ENCODE measurements at regions not wholly inside any gene's neighbourhood (a gene's known extent, or its start where the extent isn't known, plus 50 kb on each side); places are given as distances from the start of the nearest gene placed in this dataset.

DNA sequence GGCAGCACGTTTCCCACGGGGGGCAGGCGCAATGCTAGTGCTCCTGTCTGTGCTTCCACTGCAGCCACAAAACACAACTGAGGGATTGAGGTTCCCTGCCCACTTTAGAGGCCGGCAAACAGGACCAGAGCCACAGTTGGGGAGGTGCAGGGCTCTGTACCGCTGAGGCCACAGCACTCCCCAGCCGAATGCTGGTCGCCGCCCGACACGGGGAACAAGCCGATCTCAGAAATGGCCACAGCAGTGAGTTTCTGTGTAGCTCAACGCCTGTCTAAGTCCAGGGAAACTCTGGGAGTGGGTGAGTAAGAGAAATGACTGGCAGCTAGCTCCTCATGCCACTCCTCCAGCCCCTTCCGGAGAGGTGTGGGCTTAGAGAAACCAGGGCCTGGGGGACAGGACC is 194.0 kb upstream of the VWC2 start:
- H3K4me3 Mint-ChIP-seq, result no peak overlapping the region
- peak; percentile 26 for ATAC-seq
- no peaks in the 10 kb centered on the region; the same call in 1 of the 2 replicates for H3K4me1 ChIP-seq (ENCODE audit: insufficient read depth)
- H2AFZ ChIP-seq, result peak overlapping the region; percentile 87
- no peaks in the 10 kb centered on the region for H3F3A ChIP-seq (replicated peaks; ENCODE audit: low read depth)
- no peaks in the 10 kb centered on the region for H3K79me2 ChIP-seq (replicated peaks; ENCODE audit: insufficient read depth)
- no peaks in the 10 kb centered on the region for H3K27me3 ChIP-seq (ENCODE audit: insufficient read depth)
- H3K27ac ChIP-seq (ENCODE audit: low read depth), result no peak overlapping the region
- no peaks in the 10 kb centered on the region for H4K20me1 ChIP-seq (replicated peaks; ENCODE audit: insufficient read depth)
- no peaks in the 10 kb centered on the region; the same call in 2 of the 3 replicates for H3K4me1 Mint-ChIP-seq
- no peaks in the 10 kb centered on the region for H3K27me3 Mint-ChIP-seq (ENCODE audit: insufficient read depth, low read depth, poor library complexity)
- no peak for DNase-seq (ENCODE audit: low spot score)
- H3K4me2 ChIP-seq, result no peak overlapping the region
- H3K27ac Mint-ChIP-seq, result no peak overlapping the region
- no peak for TF ChIP-seq NANOG (IDR thresholded peaks at IDR 0.05; ENCODE audit: borderline replicate concordance)
- no peak for TF ChIP-seq ZNF331 (CRISPR knock-in tag; IDR thresholded peaks at IDR 0.05; ENCODE audit: low read depth)
- TF ChIP-seq POLR2AphosphoS5 (IDR thresholded peaks at IDR 0.05; ENCODE audit: low read depth), result no peak
- TF ChIP-seq, protein P1, sequence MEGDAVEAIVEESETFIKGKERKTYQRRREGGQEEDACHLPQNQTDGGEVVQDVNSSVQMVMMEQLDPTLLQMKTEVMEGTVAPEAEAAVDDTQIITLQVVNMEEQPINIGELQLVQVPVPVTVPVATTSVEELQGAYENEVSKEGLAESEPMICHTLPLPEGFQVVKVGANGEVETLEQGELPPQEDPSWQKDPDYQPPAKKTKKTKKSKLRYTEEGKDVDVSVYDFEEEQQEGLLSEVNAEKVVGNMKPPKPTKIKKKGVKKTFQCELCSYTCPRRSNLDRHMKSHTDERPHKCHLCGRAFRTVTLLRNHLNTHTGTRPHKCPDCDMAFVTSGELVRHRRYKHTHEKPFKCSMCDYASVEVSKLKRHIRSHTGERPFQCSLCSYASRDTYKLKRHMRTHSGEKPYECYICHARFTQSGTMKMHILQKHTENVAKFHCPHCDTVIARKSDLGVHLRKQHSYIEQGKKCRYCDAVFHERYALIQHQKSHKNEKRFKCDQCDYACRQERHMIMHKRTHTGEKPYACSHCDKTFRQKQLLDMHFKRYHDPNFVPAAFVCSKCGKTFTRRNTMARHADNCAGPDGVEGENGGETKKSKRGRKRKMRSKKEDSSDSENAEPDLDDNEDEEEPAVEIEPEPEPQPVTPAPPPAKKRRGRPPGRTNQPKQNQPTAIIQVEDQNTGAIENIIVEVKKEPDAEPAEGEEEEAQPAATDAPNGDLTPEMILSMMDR (conservative IDR thresholded peaks at IDR 0.05; ENCODE audit: low read depth in 2 of 2), result no peak
- no peak for TF ChIP-seq EZH2 (IDR thresholded peaks at IDR 0.05; ENCODE audit: low read depth, unreplicated experiment)
- TF ChIP-seq ZNF114 (CRISPR knock-in tag; IDR thresholded peaks at IDR 0.05), result no peak
- TF ChIP-seq EZH2phosphoT487 (IDR thresholded peaks at IDR 0.05; ENCODE audit: unreplicated experiment), result no peak
- TF ChIP-seq JUNB (IDR thresholded peaks at IDR 0.05; ENCODE audit: unreplicated experiment), result no peak
- TF ChIP-seq STAT1 (IDR thresholded peaks at IDR 0.05; ENCODE audit: unreplicated experiment), result no peak
- TF ChIP-seq, protein P2, sequence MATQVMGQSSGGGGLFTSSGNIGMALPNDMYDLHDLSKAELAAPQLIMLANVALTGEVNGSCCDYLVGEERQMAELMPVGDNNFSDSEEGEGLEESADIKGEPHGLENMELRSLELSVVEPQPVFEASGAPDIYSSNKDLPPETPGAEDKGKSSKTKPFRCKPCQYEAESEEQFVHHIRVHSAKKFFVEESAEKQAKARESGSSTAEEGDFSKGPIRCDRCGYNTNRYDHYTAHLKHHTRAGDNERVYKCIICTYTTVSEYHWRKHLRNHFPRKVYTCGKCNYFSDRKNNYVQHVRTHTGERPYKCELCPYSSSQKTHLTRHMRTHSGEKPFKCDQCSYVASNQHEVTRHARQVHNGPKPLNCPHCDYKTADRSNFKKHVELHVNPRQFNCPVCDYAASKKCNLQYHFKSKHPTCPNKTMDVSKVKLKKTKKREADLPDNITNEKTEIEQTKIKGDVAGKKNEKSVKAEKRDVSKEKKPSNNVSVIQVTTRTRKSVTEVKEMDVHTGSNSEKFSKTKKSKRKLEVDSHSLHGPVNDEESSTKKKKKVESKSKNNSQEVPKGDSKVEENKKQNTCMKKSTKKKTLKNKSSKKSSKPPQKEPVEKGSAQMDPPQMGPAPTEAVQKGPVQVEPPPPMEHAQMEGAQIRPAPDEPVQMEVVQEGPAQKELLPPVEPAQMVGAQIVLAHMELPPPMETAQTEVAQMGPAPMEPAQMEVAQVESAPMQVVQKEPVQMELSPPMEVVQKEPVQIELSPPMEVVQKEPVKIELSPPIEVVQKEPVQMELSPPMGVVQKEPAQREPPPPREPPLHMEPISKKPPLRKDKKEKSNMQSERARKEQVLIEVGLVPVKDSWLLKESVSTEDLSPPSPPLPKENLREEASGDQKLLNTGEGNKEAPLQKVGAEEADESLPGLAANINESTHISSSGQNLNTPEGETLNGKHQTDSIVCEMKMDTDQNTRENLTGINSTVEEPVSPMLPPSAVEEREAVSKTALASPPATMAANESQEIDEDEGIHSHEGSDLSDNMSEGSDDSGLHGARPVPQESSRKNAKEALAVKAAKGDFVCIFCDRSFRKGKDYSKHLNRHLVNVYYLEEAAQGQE (IDR thresholded peaks at IDR 0.05; ENCODE audit: unreplicated experiment), result no peak
- TF ChIP-seq CREB1 (CRISPR knock-in tag; IDR thresholded peaks at IDR 0.05; ENCODE audit: low read depth), result no peak
- TF ChIP-seq, protein P3, sequence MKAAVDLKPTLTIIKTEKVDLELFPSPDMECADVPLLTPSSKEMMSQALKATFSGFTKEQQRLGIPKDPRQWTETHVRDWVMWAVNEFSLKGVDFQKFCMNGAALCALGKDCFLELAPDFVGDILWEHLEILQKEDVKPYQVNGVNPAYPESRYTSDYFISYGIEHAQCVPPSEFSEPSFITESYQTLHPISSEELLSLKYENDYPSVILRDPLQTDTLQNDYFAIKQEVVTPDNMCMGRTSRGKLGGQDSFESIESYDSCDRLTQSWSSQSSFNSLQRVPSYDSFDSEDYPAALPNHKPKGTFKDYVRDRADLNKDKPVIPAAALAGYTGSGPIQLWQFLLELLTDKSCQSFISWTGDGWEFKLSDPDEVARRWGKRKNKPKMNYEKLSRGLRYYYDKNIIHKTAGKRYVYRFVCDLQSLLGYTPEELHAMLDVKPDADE (IDR thresholded peaks at IDR 0.05), result no peak
- TF ChIP-seq, protein P4, sequence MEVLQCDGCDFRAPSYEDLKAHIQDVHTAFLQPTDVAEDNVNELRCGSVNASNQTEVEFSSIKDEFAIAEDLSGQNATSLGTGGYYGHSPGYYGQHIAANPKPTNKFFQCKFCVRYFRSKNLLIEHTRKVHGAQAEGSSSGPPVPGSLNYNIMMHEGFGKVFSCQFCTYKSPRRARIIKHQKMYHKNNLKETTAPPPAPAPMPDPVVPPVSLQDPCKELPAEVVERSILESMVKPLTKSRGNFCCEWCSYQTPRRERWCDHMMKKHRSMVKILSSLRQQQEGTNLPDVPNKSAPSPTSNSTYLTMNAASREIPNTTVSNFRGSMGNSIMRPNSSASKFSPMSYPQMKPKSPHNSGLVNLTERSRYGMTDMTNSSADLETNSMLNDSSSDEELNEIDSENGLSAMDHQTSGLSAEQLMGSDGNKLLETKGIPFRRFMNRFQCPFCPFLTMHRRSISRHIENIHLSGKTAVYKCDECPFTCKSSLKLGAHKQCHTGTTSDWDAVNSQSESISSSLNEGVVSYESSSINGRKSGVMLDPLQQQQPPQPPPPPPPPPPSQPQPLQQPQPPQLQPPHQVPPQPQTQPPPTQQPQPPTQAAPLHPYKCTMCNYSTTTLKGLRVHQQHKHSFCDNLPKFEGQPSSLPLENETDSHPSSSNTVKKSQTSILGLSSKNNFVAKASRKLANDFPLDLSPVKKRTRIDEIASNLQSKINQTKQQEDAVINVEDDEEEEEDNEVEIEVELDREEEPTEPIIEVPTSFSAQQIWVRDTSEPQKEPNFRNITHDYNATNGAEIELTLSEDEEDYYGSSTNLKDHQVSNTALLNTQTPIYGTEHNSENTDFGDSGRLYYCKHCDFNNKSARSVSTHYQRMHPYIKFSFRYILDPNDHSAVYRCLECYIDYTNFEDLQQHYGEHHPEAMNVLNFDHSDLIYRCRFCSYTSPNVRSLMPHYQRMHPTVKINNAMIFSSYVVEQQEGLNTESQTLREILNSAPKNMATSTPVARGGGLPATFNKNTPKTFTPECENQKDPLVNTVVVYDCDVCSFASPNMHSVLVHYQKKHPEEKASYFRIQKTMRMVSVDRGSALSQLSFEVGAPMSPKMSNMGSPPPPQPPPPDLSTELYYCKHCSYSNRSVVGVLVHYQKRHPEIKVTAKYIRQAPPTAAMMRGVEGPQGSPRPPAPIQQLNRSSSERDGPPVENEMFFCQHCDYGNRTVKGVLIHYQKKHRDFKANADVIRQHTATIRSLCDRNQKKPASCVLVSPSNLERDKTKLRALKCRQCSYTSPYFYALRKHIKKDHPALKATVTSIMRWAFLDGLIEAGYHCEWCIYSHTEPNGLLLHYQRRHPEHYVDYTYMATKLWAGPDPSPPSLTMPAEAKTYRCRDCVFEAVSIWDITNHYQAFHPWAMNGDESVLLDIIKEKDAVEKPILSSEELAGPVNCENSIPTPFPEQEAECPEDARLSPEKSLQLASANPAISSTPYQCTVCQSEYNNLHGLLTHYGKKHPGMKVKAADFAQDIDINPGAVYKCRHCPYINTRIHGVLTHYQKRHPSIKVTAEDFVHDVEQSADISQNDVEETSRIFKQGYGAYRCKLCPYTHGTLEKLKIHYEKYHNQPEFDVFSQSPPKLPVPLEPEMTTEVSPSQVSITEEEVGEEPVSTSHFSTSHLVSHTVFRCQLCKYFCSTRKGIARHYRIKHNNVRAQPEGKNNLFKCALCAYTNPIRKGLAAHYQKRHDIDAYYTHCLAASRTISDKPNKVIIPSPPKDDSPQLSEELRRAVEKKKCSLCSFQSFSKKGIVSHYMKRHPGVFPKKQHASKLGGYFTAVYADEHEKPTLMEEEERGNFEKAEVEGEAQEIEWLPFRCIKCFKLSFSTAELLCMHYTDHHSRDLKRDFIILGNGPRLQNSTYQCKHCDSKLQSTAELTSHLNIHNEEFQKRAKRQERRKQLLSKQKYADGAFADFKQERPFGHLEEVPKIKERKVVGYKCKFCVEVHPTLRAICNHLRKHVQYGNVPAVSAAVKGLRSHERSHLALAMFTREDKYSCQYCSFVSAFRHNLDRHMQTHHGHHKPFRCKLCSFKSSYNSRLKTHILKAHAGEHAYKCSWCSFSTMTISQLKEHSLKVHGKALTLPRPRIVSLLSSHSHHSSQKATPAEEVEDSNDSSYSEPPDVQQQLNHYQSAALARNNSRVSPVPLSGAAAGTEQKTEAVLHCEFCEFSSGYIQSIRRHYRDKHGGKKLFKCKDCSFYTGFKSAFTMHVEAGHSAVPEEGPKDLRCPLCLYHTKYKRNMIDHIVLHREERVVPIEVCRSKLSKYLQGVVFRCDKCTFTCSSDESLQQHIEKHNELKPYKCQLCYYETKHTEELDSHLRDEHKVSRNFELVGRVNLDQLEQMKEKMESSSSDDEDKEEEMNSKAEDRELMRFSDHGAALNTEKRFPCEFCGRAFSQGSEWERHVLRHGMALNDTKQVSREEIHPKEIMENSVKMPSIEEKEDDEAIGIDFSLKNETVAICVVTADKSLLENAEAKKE (CRISPR knock-in tag; IDR thresholded peaks at IDR 0.05), result no peak
- no peaks in the 10 kb centered on the region for H3K36me3 ChIP-seq (ENCODE audit: insufficient read depth)
- no peak overlapping the region for H3K4me3 ChIP-seq
- no peaks in the 10 kb centered on the region for H3K36me3 Mint-ChIP-seq (ENCODE audit: low read depth)
- H3K9me3 Mint-ChIP-seq, result no peaks in the 10 kb centered on the region
- peaks cover 4% of the 10 kb centered on the region; the same call in 1 of the 2 replicates for H3K9me2 ChIP-seq (ENCODE audit: insufficient read depth)

Measured in GM23338 (cell line).